Kidney (tissue), 13 donors: ENCODE measurements at regions not wholly inside any gene's neighbourhood (a gene's known extent, or its start where the extent isn't known, plus 50 kb on each side); places are given as distances from the start of the nearest gene placed in this dataset.

Experiments
- DNase-seq, 5 donors: peaks; one replicate each; pipeline ENCODE4 v3.0.0-alpha.2; 2013 to 2020
- FAIRE-seq: peaks from 2 replicates; lab custom pipeline; 2012; peaks lifted over from hg19 to GRCh38; lab: Jason Lieb, UNC
- H3K27ac ChIP-seq, 2 donors: one replicate each; pipeline ENCODE4 v1.7.0; 2013; ENCODE audit warnings: low read depth in 2 of 2, low read length in 2 of 2, inconsistent platforms in 1 of 2
- H3K27me3 ChIP-seq: one replicate; pipeline ENCODE4 v1.7.1; 2013; ENCODE audit warnings: low read length, inconsistent platforms; ENCODE audit not compliant: control insufficient read depth, insufficient read depth
- H3K36me3 ChIP-seq, 3 donors: one replicate each; pipeline versions ENCODE4 v1.7.0 to v1.7.1; 2013; ENCODE audit warnings: low read length in 3 of 3, control low read depth in 1 of 3, inconsistent platforms in 1 of 3; ENCODE audit not compliant: insufficient read depth in 3 of 3, control insufficient read depth in 2 of 3
- H3K4me1 ChIP-seq, 3 donors: one replicate each; pipeline versions ENCODE4 v1.7.0 to v1.7.1; 2013; ENCODE audit warnings: low read length in 3 of 3, inconsistent platforms in 1 of 3, low read depth in 1 of 3; ENCODE audit not compliant: control insufficient read depth in 2 of 3, insufficient read depth in 2 of 3
- H3K4me3 ChIP-seq, 3 donors: one replicate each; pipeline versions ENCODE4 v1.7.0 to v1.8.1; 2013; ENCODE audit warnings: low read length in 3 of 3, control low read depth in 1 of 3, inconsistent platforms in 1 of 3
- H3K9ac ChIP-seq, 3 donors: one replicate each; pipeline versions ENCODE4 v1.7.0 to v1.7.1; 2013; ENCODE audit warnings: low read length in 3 of 3, control low read depth in 1 of 3, inconsistent platforms in 1 of 3
- H3K9me3 ChIP-seq, 3 donors: one replicate each; pipeline versions ENCODE4 v1.7.0 to v1.7.1; 2013; ENCODE audit warnings: low read length in 3 of 3, control low read depth in 1 of 3, inconsistent platforms in 1 of 3; ENCODE audit not compliant: control insufficient read depth in 2 of 3, insufficient read depth in 1 of 3
- CTCF ChIP-seq: IDR thresholded peaks from 3 replicates; pipeline ENCODE4 v1.5.1; 2012; ENCODE audit warnings: mild to moderate bottlenecking, moderate library complexity, borderline replicate concordance; ENCODE audit not compliant: insufficient read depth; ENCODE audit errors: extremely low read depth
- intact Hi-C: fragments of 100-400 bp; cut with DNase I; formaldehyde crosslinking; loops from one replicate; pipeline ENCODE4 v1.11.1; 2022
- donor health status: control.
- donor health status: control.
- donor health status: control.
- donor health status: control.
- donor health status: control.
- donor health status: DM: yes; HTN: yes; CAD: no.
- donor health status: Normal renal cell carcinoma (clear cell type).

- no peak for FAIRE-seq
- Histone ChIP-seq H3K27ac (no peak overlapping the region), H3K9ac (no peak overlapping the region), H3K27me3 (no peaks in the 10 kb centered on the region), H3K4me3 (no peak overlapping the region), H3K36me3 (no peaks in the 10 kb centered on the region), H3K4me1 (peaks cover 6 to 35% (median 12%) of the 10 kb centered on the region in 3 donors), H3K9me3 (no peaks in the 10 kb centered on the region)
- intact Hi-C loops: no loop called here
- DNase-seq: no peak
- no peak for TF ChIP-seq CTCF
Observed at GRCh38 chr11:86119906-86120305, 51.0 kb upstream of the PICALM start.

- H3K27ac ChIP-seq: peak overlapping the region in 1 of 2 donors; percentile 34
- H3K27me3 ChIP-seq: no peaks in the 10 kb centered on the region
- H3K4me3 ChIP-seq: no peak overlapping the region
- H3K4me1 ChIP-seq: peaks cover 6 to 35% (median 12%) of the 10 kb centered on the region in 3 donors
- H3K9me3 ChIP-seq: no peaks in the 10 kb centered on the region
- H3K9ac ChIP-seq: no peak overlapping the region
- no peaks in the 10 kb centered on the region for H3K36me3 ChIP-seq
- no peak for TF ChIP-seq CTCF
- DNase-seq (peak in 3 of 5 donors; percentile 14 to 43 (median 36)), FAIRE-seq (no peak)
- intact Hi-C loops: no loop called here
Observed at GRCh38 chr11:86119077-86119476, 50.2 kb upstream of the PICALM start.
